ENCODE measurements at regions not wholly inside any gene's neighbourhood (a gene's known extent, or its start where the extent isn't known, plus 50 kb on each side); places are given as distances from the start of the nearest gene placed in this dataset.

GRCh38 chr6:71197780-71198179 is 90.8 kb upstream of the OGFRL1 start:
- peak overlapping the region; percentile 49 for H3K4me2 ChIP-seq (ENCODE audit: low read length)
- H3K27me3 ChIP-seq (ENCODE audit: low read length), result no peaks in the 10 kb centered on the region
- H3K9ac ChIP-seq (ENCODE audit: low read length), result no peak overlapping the region
- no peak overlapping the region for H2AFZ ChIP-seq (ENCODE audit: low read length)
- H3K27ac ChIP-seq (ENCODE audit: low read length), result peak overlapping the region; percentile 57
- DNase-seq (peak; percentile 38), ATAC-seq (peak; percentile 72)
- no peaks in the 10 kb centered on the region for H3K9me2 ChIP-seq (replicated peaks; ENCODE audit: low read length)
- H3K4me1 ChIP-seq (ENCODE audit: insufficient read depth, low read length), result peaks cover 32% of the 10 kb centered on the region
- H3K79me2 ChIP-seq (ENCODE audit: low read length), result no peaks in the 10 kb centered on the region
- no TSS peak for BruUV-seq (replicated peaks)
- no peaks in the 10 kb centered on the region for H4K20me1 ChIP-seq (ENCODE audit: low read length)
- no peaks in the 10 kb centered on the region for H3K9me3 ChIP-seq (ENCODE audit: low read length)
- H3K4me3 ChIP-seq (ENCODE audit: low read length), result peak overlapping the region; percentile 22; the same call in 1 of the 2 replicates
- CTCF ChIA-PET, result no interaction called here
- H3F3A ChIP-seq (ENCODE audit: low read length, unreplicated experiment), result no peaks in the 10 kb centered on the region
- POLR2A ChIA-PET (ENCODE audit: unreplicated experiment), result interaction anchor here (0.7 kb wide), 1 partner anchor 89 kb away, joined by 3 read pairs; no protein-coding TSS in a partner anchor
- intact Hi-C loops (cut with micrococcal nuclease), result no loop called here
- no peaks in the 10 kb centered on the region for H3K36me3 ChIP-seq (ENCODE audit: low read depth, low read length)
- TF ChIP-seq EZH2 (IDR thresholded peaks at IDR 0.05; ENCODE audit: low read length, unreplicated experiment) (no peak), CTCF (conservative IDR thresholded peaks at IDR 0.05; ENCODE audit: low read depth, low read length) (no peak), EZH2phosphoT487 (IDR thresholded peaks at IDR 0.05; ENCODE audit: borderline replicate concordance, low read length) (no peak)

- Histone ChIP-seq H3K27me3 (ENCODE audit: low read length) (no peaks in the 10 kb centered on the region), H3K4me2 (ENCODE audit: low read length) (no peak overlapping the region), H3K79me2 (ENCODE audit: low read length) (no peaks in the 10 kb centered on the region), H3K36me3 (ENCODE audit: low read depth, low read length) (no peaks in the 10 kb centered on the region), H4K20me1 (ENCODE audit: low read length) (no peaks in the 10 kb centered on the region), H3K4me3 (ENCODE audit: low read length) (no peak overlapping the region), H3K27ac (ENCODE audit: low read length) (no peak overlapping the region), H3K9me2 (replicated peaks; ENCODE audit: low read length) (no peaks in the 10 kb centered on the region), H3K4me1 (ENCODE audit: insufficient read depth, low read length) (peaks cover 32% of the 10 kb centered on the region), H3F3A (ENCODE audit: low read length, unreplicated experiment) (no peaks in the 10 kb centered on the region), H3K9me3 (ENCODE audit: low read length) (no peaks in the 10 kb centered on the region), H3K9ac (ENCODE audit: low read length) (no peak overlapping the region), H2AFZ (ENCODE audit: low read length) (no peak overlapping the region)
- CTCF ChIA-PET, result interaction anchor here (0.6 kb wide), 1 partner anchor 333 kb away, joined by 3 read pairs; no protein-coding TSS in a partner anchor
- BruUV-seq (replicated peaks), result no TSS peak
- no peak for ATAC-seq
- DNase-seq, result no peak
- TF ChIP-seq CTCF (conservative IDR thresholded peaks at IDR 0.05; ENCODE audit: low read depth, low read length) (no peak), EZH2phosphoT487 (IDR thresholded peaks at IDR 0.05; ENCODE audit: borderline replicate concordance, low read length) (no peak), EZH2 (IDR thresholded peaks at IDR 0.05; ENCODE audit: low read length, unreplicated experiment) (no peak)
- POLR2A ChIA-PET (ENCODE audit: unreplicated experiment), result no interaction called here
- intact Hi-C loops (cut with micrococcal nuclease), result no loop called here
These were observed 89.7 kb upstream of the OGFRL1 start for GRCh38 chr6:71198908-71199307.

- Histone ChIP-seq H3K27me3 (ENCODE audit: low read length) (no peaks in the 10 kb centered on the region), H3K36me3 (ENCODE audit: low read depth, low read length) (no peaks in the 10 kb centered on the region), H4K20me1 (ENCODE audit: low read length) (no peaks in the 10 kb centered on the region), H3K79me2 (ENCODE audit: low read length) (no peaks in the 10 kb centered on the region), H3K4me2 (ENCODE audit: low read length) (no peak overlapping the region), H3K9me3 (ENCODE audit: low read length) (no peaks in the 10 kb centered on the region), H3K9ac (ENCODE audit: low read length) (no peak overlapping the region), H3K4me3 (ENCODE audit: low read length) (no peak overlapping the region), H2AFZ (ENCODE audit: low read length) (no peak overlapping the region), H3K4me1 (ENCODE audit: insufficient read depth, low read length) (peaks cover 27% of the 10 kb centered on the region), H3K27ac (ENCODE audit: low read length) (no peak overlapping the region), H3K9me2 (replicated peaks; ENCODE audit: low read length) (no peaks in the 10 kb centered on the region), H3F3A (ENCODE audit: low read length, unreplicated experiment) (no peaks in the 10 kb centered on the region)
- TF ChIP-seq EZH2 (IDR thresholded peaks at IDR 0.05; ENCODE audit: low read length, unreplicated experiment), result no peak
- TF ChIP-seq EZH2phosphoT487 (IDR thresholded peaks at IDR 0.05; ENCODE audit: borderline replicate concordance, low read length), result no peak
- TF ChIP-seq CTCF (conservative IDR thresholded peaks at IDR 0.05; ENCODE audit: low read depth, low read length), result no peak
- BruUV-seq (replicated peaks), result no TSS peak
- DNase-seq, result no peak
- ATAC-seq, result no peak
- POLR2A ChIA-PET (ENCODE audit: unreplicated experiment), result no interaction called here
- CTCF ChIA-PET, result no interaction called here
- intact Hi-C loops (cut with micrococcal nuclease), result no loop called here
These were observed 88.9 kb upstream of the OGFRL1 start for GRCh38 chr6:71199736-71200135.
